HepG2 (cell line): ENCODE measurements at regions not wholly inside any gene's neighbourhood (a gene's known extent, or its start where the extent isn't known, plus 50 kb on each side); places are given as distances from the start of the nearest gene placed in this dataset.

Experiments used
- DNMT1 ChIP-seq: sonication (generic); formaldehyde crosslinking; IDR thresholded peaks from 2 replicates; pipeline ENCODE4 v1.5.1; 2020; ENCODE audit warnings: mild to moderate bottlenecking, missing genetic modification reagents
- MXI1 ChIP-seq: IDR thresholded peaks from 3 replicates; pipeline ENCODE4 v1.6.1; 2012; ENCODE audit warnings: low read depth, low read length, inconsistent platforms, borderline replicate concordance
- TF ChIP-seq, protein P1 (sequence below): sonication (generic); formaldehyde crosslinking; IDR thresholded peaks from 2 replicates; pipeline ENCODE4 v1.5.0; 2020; ENCODE audit warnings: mild to moderate bottlenecking, missing genetic modification reagents, moderate library complexity
- TF ChIP-seq, protein P2 (sequence below): IDR thresholded peaks from 2 replicates; pipeline ENCODE4 v1.6.1; 2012; ENCODE audit warnings: inconsistent platforms

DNA sequence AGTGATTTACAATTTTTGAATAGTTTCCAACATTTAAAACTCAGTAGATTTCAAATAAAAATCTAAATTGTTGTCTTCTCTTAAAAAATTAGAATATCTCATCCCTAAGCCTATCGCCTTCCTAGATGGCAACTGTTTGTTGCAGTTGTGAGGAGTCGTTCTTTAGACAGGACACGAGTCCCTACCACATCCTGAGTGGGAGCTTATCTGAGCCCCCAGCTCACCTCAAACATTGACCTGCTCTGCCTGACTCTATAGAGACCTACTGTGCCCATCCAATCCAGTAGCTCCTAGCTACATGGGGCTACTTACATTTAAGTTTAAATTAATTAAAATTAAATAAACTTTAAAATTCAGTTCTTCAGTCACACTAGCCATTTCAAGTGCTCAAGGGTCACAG lies 434.7 kb downstream of the FOXO1 start:
- TF ChIP-seq, protein P1, sequence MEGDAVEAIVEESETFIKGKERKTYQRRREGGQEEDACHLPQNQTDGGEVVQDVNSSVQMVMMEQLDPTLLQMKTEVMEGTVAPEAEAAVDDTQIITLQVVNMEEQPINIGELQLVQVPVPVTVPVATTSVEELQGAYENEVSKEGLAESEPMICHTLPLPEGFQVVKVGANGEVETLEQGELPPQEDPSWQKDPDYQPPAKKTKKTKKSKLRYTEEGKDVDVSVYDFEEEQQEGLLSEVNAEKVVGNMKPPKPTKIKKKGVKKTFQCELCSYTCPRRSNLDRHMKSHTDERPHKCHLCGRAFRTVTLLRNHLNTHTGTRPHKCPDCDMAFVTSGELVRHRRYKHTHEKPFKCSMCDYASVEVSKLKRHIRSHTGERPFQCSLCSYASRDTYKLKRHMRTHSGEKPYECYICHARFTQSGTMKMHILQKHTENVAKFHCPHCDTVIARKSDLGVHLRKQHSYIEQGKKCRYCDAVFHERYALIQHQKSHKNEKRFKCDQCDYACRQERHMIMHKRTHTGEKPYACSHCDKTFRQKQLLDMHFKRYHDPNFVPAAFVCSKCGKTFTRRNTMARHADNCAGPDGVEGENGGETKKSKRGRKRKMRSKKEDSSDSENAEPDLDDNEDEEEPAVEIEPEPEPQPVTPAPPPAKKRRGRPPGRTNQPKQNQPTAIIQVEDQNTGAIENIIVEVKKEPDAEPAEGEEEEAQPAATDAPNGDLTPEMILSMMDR (CRISPR knock-in tag), result no peak
- TF ChIP-seq MXI1 (no peak), DNMT1 (CRISPR knock-in tag) (no peak)
- TF ChIP-seq, protein P2, sequence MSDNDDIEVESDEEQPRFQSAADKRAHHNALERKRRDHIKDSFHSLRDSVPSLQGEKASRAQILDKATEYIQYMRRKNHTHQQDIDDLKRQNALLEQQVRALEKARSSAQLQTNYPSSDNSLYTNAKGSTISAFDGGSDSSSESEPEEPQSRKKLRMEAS, result no peak
